ENCODE measurements at regions not wholly inside any gene's neighbourhood (a gene's known extent, or its start where the extent isn't known, plus 50 kb on each side); places are given as distances from the start of the nearest gene placed in this dataset.

GRCh38 chr20:50285376-50286173, 94.9 kb downstream of the CEBPB start:
- DNase-seq (ENCODE audit: low read depth in 2 of 2) = no peak

- no peak for DNase-seq (ENCODE audit: low read depth in 2 of 2)
These were observed 95.5 kb downstream of the CEBPB start for GRCh38 chr20:50286174-50286511.

- no peak for DNase-seq (ENCODE audit: low read depth in 2 of 2)
These were observed 96.0 kb downstream of the CEBPB start for GRCh38 chr20:50286609-50287008.

GRCh38 chr20:50287512-50287911, 96.9 kb downstream of the CEBPB start:
- no peak for DNase-seq (ENCODE audit: low read depth in 2 of 2)

GRCh38 chr20:50288128-50288623, 97.5 kb downstream of the CEBPB start:
- DNase-seq (ENCODE audit: low read depth in 2 of 2) = no peak

- DNase-seq (ENCODE audit: low read depth in 2 of 2) = no peak
These were observed 99.0 kb downstream of the CEBPB start for GRCh38 chr20:50289581-50289980.

GRCh38 chr20:50290112-50290511, 99.5 kb downstream of the CEBPB start:
- no peak for DNase-seq (ENCODE audit: low read depth in 2 of 2)

- no peak for DNase-seq (ENCODE audit: low read depth in 2 of 2)
These were observed 100.2 kb downstream of the CEBPB start for GRCh38 chr20:50290808-50291207.

- no peak for DNase-seq (ENCODE audit: low read depth in 2 of 2)
These were observed 100.8 kb downstream of the CEBPB start for GRCh38 chr20:50291254-50292078.

- DNase-seq (ENCODE audit: low read depth in 2 of 2) = no peak
These were observed 101.5 kb downstream of the CEBPB start for GRCh38 chr20:50292079-50292590.

- DNase-seq (ENCODE audit: low read depth in 2 of 2) = no peak
These were observed 102.1 kb downstream of the CEBPB start for GRCh38 chr20:50292591-50293283.

- DNase-seq (ENCODE audit: low read depth in 2 of 2) = no peak
These were observed 102.9 kb downstream of the CEBPB start for GRCh38 chr20:50293284-50294139.

GRCh38 chr20:50294164-50295088, 103.8 kb downstream of the CEBPB start:
- DNase-seq (ENCODE audit: low read depth in 2 of 2) = no peak

- DNase-seq (ENCODE audit: low read depth in 2 of 2) = no peak
These were observed 104.7 kb downstream of the CEBPB start for GRCh38 chr20:50295345-50295744.

GRCh38 chr20:50295762-50296449, 105.3 kb downstream of the CEBPB start:
- DNase-seq (ENCODE audit: low read depth in 2 of 2) = no peak

- DNase-seq (ENCODE audit: low read depth in 2 of 2) = no peak
These were observed 106.1 kb downstream of the CEBPB start for GRCh38 chr20:50296450-50297375.

- no peak for DNase-seq (ENCODE audit: low read depth in 2 of 2)
These were observed 107.1 kb downstream of the CEBPB start for GRCh38 chr20:50297498-50298376.

Data from stimulated activated CD4-positive, alpha-beta T cell treated with anti-CD3 and anti-CD28 coated beads, Interleukin-1b, Interleukin-23, amount 100 ng/mL, for 1 hour (primary cell).